ENCODE measurements at regions not wholly inside any gene's neighbourhood (a gene's known extent, or its start where the extent isn't known, plus 50 kb on each side); places are given as distances from the start of the nearest gene placed in this dataset.
"Not testable (repeated sequence)": the region's sequence is repeated elsewhere in the genome, so short reads cannot be mapped to it uniquely, and the experiment has no call there.

GRCh38 chr6:9195322-9195721 lies 760.0 kb upstream of the SLC35B3 start:
- no peak for DNase-seq (ENCODE audit: low read depth in 2 of 2)

- DNase-seq (ENCODE audit: low read depth in 2 of 2) = no peak
Observed at GRCh38 chr6:9192405-9192909, 757.1 kb upstream of the SLC35B3 start.

- no peak for DNase-seq (ENCODE audit: low read depth in 2 of 2)
Observed at GRCh38 chr6:9186148-9186547, 750.8 kb upstream of the SLC35B3 start.

- no peak for DNase-seq (ENCODE audit: low read depth in 2 of 2)
Observed at GRCh38 chr6:9178071-9178470, 742.7 kb upstream of the SLC35B3 start.

GRCh38 chr6:9173229-9173628 lies 737.9 kb upstream of the SLC35B3 start:
- DNase-seq (ENCODE audit: low read depth in 2 of 2) = no peak

GRCh38 chr6:9172096-9172495 lies 736.8 kb upstream of the SLC35B3 start:
- DNase-seq (ENCODE audit: low read depth in 2 of 2) = no peak

GRCh38 chr6:9168669-9169068 lies 733.3 kb upstream of the SLC35B3 start:
- DNase-seq (ENCODE audit: low read depth in 2 of 2) = no peak

GRCh38 chr6:9161731-9162130 lies 726.4 kb upstream of the SLC35B3 start:
- DNase-seq (ENCODE audit: low read depth in 2 of 2) = no peak

- no peak for DNase-seq (ENCODE audit: low read depth in 2 of 2)
Observed at GRCh38 chr6:9159051-9159450, 723.7 kb upstream of the SLC35B3 start.

- DNase-seq (ENCODE audit: low read depth in 2 of 2) = no peak
Observed at GRCh38 chr6:9155836-9156235, 720.5 kb upstream of the SLC35B3 start.

- no peak for DNase-seq (ENCODE audit: low read depth in 2 of 2)
Observed at GRCh38 chr6:9143140-9143539, 707.8 kb upstream of the SLC35B3 start.

GRCh38 chr6:9140951-9141460 lies 705.7 kb upstream of the SLC35B3 start:
- DNase-seq (ENCODE audit: low read depth in 2 of 2) = no peak

- DNase-seq (ENCODE audit: low read depth in 2 of 2) = no peak
Observed at GRCh38 chr6:9140172-9140571, 704.8 kb upstream of the SLC35B3 start.

- DNase-seq (ENCODE audit: low read depth in 2 of 2) = no peak
Observed at GRCh38 chr6:9139746-9140145, 704.4 kb upstream of the SLC35B3 start.

GRCh38 chr6:9138936-9139335 lies 703.6 kb upstream of the SLC35B3 start:
- DNase-seq (ENCODE audit: low read depth in 2 of 2) = no peak

- DNase-seq (ENCODE audit: low read depth in 2 of 2) = no peak
Observed at GRCh38 chr6:9136141-9136822, 700.9 kb upstream of the SLC35B3 start.

GRCh38 chr6:9131616-9132015 lies 696.3 kb upstream of the SLC35B3 start:
- DNase-seq (ENCODE audit: low read depth in 2 of 2) = no peak

GRCh38 chr6:9131201-9131600 lies 695.9 kb upstream of the SLC35B3 start:
- no peak for DNase-seq (ENCODE audit: low read depth in 2 of 2)

- DNase-seq (ENCODE audit: low read depth in 2 of 2) = no peak
Observed at GRCh38 chr6:9128970-9129369, 693.6 kb upstream of the SLC35B3 start.

- DNase-seq (ENCODE audit: low read depth in 2 of 2) = no peak
Observed at GRCh38 chr6:9126878-9127560, 691.7 kb upstream of the SLC35B3 start.

GRCh38 chr6:9126034-9126433 lies 690.7 kb upstream of the SLC35B3 start:
- not testable (repeated sequence) for DNase-seq (ENCODE audit: low read depth in 2 of 2)

GRCh38 chr6:9121549-9121948 lies 686.2 kb upstream of the SLC35B3 start:
- no peak for DNase-seq (ENCODE audit: low read depth in 2 of 2)

GRCh38 chr6:9116026-9116425 lies 680.7 kb upstream of the SLC35B3 start:
- DNase-seq (ENCODE audit: low read depth in 2 of 2) = no peak
